Skeletal muscle satellite cell (primary cell): ENCODE measurements at regions not wholly inside any gene's neighbourhood (a gene's known extent, or its start where the extent isn't known, plus 50 kb on each side); places are given as distances from the start of the nearest gene placed in this dataset.
"Not testable (repeated sequence)": the region's sequence is repeated elsewhere in the genome, so short reads cannot be mapped to it uniquely, and the experiment has no call there.

Experiments used
- H3K27me3 ChIP-seq: 2 replicates; pipeline ENCODE4 v1.7.0; 2013; ENCODE audit warnings: low read length; ENCODE audit not compliant: control insufficient read depth, insufficient read depth
- H3K36me3 ChIP-seq: 2 replicates; pipeline ENCODE4 v1.7.0; 2013; ENCODE audit warnings: mild to moderate bottlenecking, control low read depth, low read length; ENCODE audit not compliant: insufficient read depth
- H3K4me1 ChIP-seq: 2 replicates; pipeline ENCODE4 v1.7.0; 2013; ENCODE audit warnings: low read length; ENCODE audit not compliant: control insufficient read depth, insufficient read depth
- H3K4me2 ChIP-seq: 2 replicates; pipeline ENCODE4 v1.7.0; 2013; ENCODE audit warnings: mild to moderate bottlenecking, low read length
- H3K4me3 ChIP-seq: 2 replicates; pipeline ENCODE4 v1.7.0; 2013; ENCODE audit warnings: low read length
- H3K9ac ChIP-seq: 2 replicates; pipeline ENCODE4 v1.7.0; 2013; ENCODE audit warnings: mild to moderate bottlenecking, low read depth, low read length, moderate library complexity
- H3K9me3 ChIP-seq: replicated peaks from 2 replicates; pipeline ENCODE4 v1.7.0; 2013; ENCODE audit warnings: mild to moderate bottlenecking, control low read depth, low read length

DNA sequence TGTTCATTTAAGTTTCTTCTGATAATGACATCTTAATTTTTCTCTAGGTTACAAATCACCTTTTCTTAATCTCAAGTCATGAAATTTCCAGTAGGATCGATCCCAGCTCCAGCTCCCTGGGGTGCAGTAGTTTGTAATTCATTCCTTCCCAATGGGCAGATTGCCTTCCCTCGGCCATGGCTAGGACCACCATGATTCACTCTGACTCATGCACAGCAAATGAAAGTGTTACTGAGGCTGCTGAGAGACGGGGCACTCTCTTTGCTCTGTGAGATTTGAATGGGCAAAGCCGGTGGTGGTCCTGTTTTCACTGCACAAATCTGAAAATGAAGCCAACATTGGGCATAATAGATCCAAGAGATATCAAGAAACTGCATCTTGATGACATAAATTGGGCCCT is 202.8 kb upstream of the IRS2 start:
- Histone ChIP-seq H3K4me3 (no peak overlapping the region), H3K4me2 (peak overlapping the region; percentile 59), H3K9ac (no peak overlapping the region), H3K36me3 (no peaks in the 10 kb centered on the region), H3K9me3 (no peaks in the 10 kb centered on the region), H3K4me1 (peaks cover 21% of the 10 kb centered on the region), H3K27me3 (no peaks in the 10 kb centered on the region)

DNA sequence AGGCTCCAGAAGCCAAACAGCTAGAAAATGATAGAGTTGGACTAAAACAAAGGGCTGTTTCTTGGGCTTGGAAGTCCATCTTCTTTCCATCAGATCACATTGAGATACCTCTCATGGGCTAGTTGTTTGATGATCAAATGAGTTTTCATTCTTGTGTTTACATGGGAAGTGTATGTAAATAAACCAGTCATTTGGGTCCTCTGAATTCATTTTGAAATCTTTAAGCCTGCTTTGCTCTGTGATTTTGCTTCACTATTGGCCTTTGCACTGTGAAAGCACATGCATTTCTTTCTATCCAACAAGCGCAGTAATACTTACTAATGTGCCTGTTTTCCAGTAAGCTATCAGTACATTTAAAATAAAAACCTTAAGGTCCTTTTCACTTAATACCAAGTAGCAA is 200.5 kb upstream of the IRS2 start:
- Histone ChIP-seq H3K36me3 (no peaks in the 10 kb centered on the region), H3K27me3 (no peaks in the 10 kb centered on the region), H3K9me3 (no peaks in the 10 kb centered on the region), H3K4me1 (peaks cover 21% of the 10 kb centered on the region), H3K4me2 (no peak overlapping the region), H3K4me3 (no peak overlapping the region), H3K9ac (no peak overlapping the region)

DNA sequence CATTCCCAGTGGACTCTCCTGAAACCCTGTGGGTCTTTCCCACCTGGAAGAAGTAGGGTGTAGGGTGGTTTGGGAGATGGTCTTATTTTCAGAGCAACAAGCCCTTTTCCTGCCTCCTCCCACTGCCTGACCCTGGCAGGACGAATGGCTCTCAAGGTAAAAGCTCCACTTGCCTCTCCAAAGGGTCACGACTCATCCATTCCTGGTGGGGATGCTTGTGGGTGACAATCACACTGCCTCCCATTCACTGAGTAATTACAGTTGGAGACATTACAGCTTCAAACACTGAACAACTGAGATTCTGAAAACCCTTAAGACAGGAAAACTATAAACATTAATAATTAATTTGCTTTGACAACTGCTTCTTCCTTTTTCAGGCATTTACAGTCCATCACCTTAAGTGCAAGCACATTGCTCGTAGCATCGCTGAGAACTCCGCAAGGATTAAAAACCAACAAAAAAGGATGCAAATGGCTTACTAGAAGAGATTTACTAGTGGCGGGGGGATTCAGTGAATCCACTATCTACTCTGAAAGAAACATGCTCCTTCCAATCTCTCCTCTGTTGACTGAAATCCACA is 199.6 kb upstream of the IRS2 start:
- no peak overlapping the region for H3K4me2 ChIP-seq
- H3K9ac ChIP-seq = no peak overlapping the region
- no peaks in the 10 kb centered on the region for H3K9me3 ChIP-seq
- no peaks in the 10 kb centered on the region for H3K36me3 ChIP-seq
- H3K27me3 ChIP-seq = no peaks in the 10 kb centered on the region
- no peak overlapping the region for H3K4me3 ChIP-seq
- peaks cover 21% of the 10 kb centered on the region for H3K4me1 ChIP-seq

DNA sequence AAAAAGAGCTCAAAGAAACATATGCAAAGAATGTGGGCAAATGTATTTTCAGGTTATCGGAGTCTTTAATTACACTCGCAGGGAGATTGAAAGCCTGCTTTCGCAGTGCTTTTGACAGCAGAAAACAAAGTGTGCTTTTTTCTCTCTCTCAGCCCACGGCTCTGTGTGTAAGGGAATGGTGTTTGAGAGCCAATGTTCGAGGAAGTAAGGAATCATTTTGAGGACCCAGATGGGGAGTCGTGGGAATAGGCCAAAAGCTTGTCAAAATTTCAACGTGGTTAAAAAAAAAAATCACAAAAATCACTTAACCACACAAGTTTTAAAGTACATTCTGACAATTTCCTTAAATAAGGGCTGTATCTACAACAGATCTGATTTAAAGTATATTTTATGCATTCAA is 197.1 kb upstream of the IRS2 start:
- Histone ChIP-seq H3K4me1 (no peaks in the 10 kb centered on the region), H3K4me3 (no peak overlapping the region), H3K9ac (no peak overlapping the region), H3K9me3 (no peaks in the 10 kb centered on the region), H3K36me3 (no peaks in the 10 kb centered on the region), H3K4me2 (no peak overlapping the region), H3K27me3 (no peaks in the 10 kb centered on the region)

DNA sequence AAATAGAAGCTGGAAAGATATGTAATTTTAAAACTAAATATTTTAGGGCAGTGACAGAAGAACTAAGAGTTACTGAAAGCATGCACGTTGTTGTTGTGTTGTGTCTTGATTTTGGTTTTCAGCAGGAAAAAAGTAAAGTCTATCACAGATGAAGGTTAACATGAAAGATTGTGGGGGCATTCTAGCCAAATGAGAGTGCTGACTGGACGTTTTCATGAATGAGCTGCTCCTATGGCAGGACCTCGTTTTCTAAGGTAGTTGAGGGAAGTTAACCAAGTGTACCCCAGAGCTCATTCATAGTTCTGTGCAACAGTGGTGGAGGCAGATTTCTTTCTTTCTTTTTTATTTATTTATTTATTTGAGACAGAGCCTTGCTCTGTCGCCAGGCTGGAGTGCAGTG is 194.6 kb upstream of the IRS2 start:
- no peak overlapping the region for H3K9ac ChIP-seq
- no peak overlapping the region for H3K4me3 ChIP-seq
- H3K27me3 ChIP-seq = no peaks in the 10 kb centered on the region
- H3K4me1 ChIP-seq = no peaks in the 10 kb centered on the region
- no peak overlapping the region for H3K4me2 ChIP-seq
- no peaks in the 10 kb centered on the region for H3K9me3 ChIP-seq
- no peaks in the 10 kb centered on the region for H3K36me3 ChIP-seq

DNA sequence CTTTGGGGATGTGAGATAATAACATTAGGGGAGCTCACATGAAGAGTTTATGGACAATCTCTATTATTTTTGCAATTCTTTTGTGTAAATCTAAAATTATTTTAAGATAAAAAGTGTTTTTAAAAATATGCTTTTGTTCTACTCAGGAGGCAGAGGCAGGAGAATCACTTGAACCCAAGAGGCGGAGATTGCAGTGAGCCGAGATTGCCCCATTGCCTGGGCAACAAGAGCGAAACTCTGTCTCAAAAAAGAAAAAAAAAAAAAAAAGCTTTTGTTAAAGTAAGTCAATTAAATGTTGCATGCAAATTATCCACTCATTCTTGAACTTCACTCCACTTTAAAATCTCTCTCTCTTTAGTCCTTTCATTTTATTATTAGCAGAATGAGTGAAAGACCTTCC is 193.3 kb upstream of the IRS2 start:
- not testable (repeated sequence) for H3K9me3 ChIP-seq, H3K4me3 ChIP-seq, H3K27me3 ChIP-seq, H3K4me2 ChIP-seq, H3K36me3 ChIP-seq, H3K4me1 ChIP-seq, H3K9ac ChIP-seq

DNA sequence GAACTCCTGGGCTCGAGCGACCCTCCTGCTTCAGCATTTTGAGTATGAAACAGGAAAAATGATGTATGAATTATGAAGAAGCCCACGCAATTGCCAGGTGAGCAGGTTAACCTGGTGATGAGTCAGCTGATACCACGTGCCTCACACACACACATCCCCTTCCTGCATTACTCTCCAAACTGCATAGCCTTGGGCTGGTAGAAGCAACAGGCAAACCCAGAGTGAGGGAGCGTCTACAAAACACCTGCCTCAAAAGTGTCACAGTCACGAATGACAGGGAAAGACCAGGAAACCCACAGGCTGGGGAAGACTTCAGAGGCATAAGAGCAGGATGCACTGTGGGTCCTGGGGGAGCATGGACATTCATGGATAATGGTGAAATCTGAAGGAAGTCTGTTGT is 192.8 kb upstream of the IRS2 start:
- H3K27me3 ChIP-seq = no peaks in the 10 kb centered on the region
- H3K4me2 ChIP-seq = no peak overlapping the region

DNA sequence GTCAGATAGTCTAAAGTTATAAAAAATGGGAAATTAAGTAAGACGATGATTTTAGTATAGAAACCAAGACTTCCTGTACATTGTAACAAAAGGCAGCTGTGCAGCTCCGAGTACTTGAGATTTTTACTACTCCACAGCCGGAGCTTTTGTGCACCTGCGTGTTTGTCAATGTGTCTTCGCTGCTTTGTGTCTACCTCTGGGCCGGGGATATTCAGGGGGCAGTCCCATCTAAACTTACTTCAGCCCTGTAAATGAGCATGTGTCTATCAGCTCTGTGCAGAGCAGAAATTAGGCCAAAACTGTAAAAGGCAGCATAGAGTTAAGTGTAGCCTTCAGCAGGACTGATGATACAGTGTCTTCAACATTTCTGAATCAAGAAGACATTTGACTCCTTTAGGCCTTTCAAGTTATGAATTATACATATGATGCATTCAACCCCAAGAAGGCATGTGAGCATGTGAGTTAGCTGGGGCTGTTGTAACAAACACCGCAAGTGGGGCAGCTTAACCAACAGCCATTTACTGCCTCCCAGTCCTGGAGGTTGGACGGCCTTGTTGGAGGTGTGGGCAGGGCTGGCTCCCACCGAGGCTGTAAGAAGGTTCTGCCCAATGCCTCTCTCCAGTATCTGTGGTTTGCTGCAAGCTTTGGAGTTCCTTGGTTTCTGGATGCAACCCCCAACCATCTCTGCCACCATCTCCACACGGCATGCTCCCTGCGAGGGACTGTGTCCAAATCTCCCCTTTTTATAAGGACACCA is 191.0 kb upstream of the IRS2 start:
- no peak overlapping the region for H3K4me2 ChIP-seq
- H3K4me3 ChIP-seq = no peak overlapping the region
- no peaks in the 10 kb centered on the region for H3K27me3 ChIP-seq
- no peaks in the 10 kb centered on the region for H3K4me1 ChIP-seq
- no peaks in the 10 kb centered on the region for H3K36me3 ChIP-seq
- no peaks in the 10 kb centered on the region for H3K9me3 ChIP-seq
- no peak overlapping the region for H3K9ac ChIP-seq

More for the DNA sequence above, 192.8 kb upstream of the IRS2 start:
- no peaks in the 10 kb centered on the region for H3K9me3 ChIP-seq
- H3K4me1 ChIP-seq = no peaks in the 10 kb centered on the region
- no peaks in the 10 kb centered on the region for H3K36me3 ChIP-seq
- H3K4me3 ChIP-seq = no peak overlapping the region
- H3K9ac ChIP-seq = no peak overlapping the region

DNA sequence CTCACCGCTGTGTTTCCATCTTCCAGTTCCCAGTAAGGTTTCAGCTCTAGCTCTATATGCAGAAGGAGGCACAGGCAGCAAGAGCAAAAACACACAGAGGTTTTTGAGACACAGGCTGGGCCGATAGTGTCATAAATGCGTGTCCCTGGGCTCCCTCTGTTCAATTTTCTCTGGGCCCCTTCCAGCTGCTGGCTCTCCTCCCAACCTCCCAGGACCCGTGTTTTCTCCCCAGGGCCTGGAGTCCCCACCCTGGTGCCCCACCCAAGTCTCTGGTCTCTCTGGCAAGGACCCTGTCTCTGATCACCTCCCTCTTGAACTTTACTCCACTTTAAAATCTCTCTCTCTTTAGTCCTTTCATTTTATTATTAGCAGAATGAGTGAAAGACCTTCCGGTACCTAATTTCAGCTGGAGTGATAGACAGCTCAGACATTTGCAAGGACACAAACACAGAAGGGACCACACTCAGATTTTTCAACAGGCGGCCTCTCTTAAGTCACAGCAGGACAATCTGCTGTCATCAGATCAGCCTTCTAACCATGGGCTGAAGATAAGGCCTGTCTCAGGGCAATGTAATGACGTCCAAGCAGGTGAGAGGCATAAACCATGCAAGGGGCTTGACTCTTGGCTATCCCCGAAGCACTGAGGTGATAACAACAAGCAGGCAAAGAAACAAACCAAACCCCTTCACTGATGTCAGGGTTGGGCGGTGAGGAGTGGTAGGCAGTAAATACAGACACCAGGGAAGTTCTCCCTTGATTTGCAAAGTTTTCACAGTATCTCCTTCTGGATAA is 190.0 kb upstream of the IRS2 start:
- H3K4me3 ChIP-seq = no peak overlapping the region
- no peak overlapping the region for H3K4me2 ChIP-seq
- no peaks in the 10 kb centered on the region for H3K27me3 ChIP-seq

DNA sequence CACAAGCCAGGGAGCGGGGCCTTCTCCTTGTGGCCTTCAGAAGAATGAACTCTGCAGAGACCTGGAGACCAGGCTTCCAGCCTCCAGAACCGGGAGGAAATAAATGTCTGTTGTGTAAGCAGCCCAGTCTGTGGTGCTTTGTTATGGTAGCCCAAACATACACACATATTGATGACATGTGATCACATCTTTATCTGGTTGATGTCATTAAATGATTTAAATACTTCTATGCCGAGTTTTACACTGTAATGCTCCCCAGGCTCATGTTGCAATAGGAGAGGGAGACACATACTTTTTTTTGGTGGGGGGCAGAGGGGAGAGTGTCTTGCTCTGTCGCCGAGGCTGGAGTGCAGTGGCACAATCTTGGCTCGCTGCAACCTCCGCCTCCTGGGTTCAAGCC is 188.0 kb upstream of the IRS2 start:
- Histone ChIP-seq H3K36me3 (no peaks in the 10 kb centered on the region), H3K4me3 (no peak overlapping the region), H3K4me1 (no peaks in the 10 kb centered on the region), H3K4me2 (no peak overlapping the region), H3K9me3 (peaks cover 7% of the 10 kb centered on the region), H3K9ac (no peak overlapping the region), H3K27me3 (no peaks in the 10 kb centered on the region)

More for the DNA sequence above, 190.0 kb upstream of the IRS2 start:
- Histone ChIP-seq H3K36me3 (no peaks in the 10 kb centered on the region), H3K9ac (no peak overlapping the region), H3K4me1 (no peaks in the 10 kb centered on the region), H3K9me3 (no peaks in the 10 kb centered on the region)

DNA sequence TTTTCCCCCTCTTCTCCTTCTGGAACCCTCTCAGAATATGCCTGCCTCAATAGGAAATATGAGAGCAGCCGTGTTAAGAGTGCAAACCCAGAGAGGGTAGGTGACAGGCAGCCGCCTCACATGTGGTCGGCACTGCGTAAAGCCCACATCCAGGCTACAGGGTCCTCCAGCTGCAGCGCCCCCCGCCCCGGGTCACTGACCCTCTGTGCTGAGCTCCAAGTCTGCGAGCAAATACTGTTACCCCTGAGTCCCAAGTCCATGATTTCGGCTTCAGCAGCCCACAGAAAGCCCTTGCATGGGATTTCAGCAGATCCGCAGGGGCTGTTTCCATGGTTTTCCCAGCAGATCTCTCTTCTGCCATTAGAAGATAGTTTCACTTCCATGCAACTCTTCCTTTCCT is 186.9 kb upstream of the IRS2 start:
- Histone ChIP-seq H3K9me3 (peaks cover 7% of the 10 kb centered on the region), H3K36me3 (no peaks in the 10 kb centered on the region), H3K27me3 (no peaks in the 10 kb centered on the region), H3K4me1 (no peaks in the 10 kb centered on the region), H3K4me3 (no peak overlapping the region), H3K9ac (no peak overlapping the region), H3K4me2 (no peak overlapping the region)
